Astrocyte (in vitro differentiated cells and primary cell): ENCODE measurements at regions not wholly inside any gene's neighbourhood (a gene's known extent, or its start where the extent isn't known, plus 50 kb on each side); places are given as distances from the start of the nearest gene placed in this dataset.

Experiments used
- DNase-seq: peaks from one replicate; pipeline ENCODE4 v3.0.0-alpha.2; 2010; ENCODE audit warnings: low read depth
- FAIRE-seq: peaks from 2 replicates; lab custom pipeline; 2011; peaks lifted over from hg19 to GRCh38; lab: Jason Lieb, UNC
- H2AFZ ChIP-seq: 2 replicates; pipeline ENCODE4 v1.6.0; 2012; ENCODE audit warnings: low read depth, low read length, inconsistent platforms
- H3K27ac ChIP-seq: 2 replicates; pipeline ENCODE4 v1.5.1; 2011; ENCODE audit warnings: low read depth, low read length, inconsistent platforms
- H3K27me3 ChIP-seq: 2 replicates; pipeline ENCODE4 v1.6.0; 2011; ENCODE audit warnings: low read length, inconsistent platforms; ENCODE audit not compliant: insufficient read depth
- H3K36me3 ChIP-seq: 2 replicates; pipeline ENCODE4 v1.5.1; 2011; ENCODE audit warnings: low read length, inconsistent platforms; ENCODE audit not compliant: insufficient read depth
- H3K4me1 ChIP-seq: 2 replicates; pipeline ENCODE4 v1.5.1; 2011; ENCODE audit warnings: low read length, inconsistent platforms; ENCODE audit not compliant: insufficient read depth
- H3K4me2 ChIP-seq: 2 replicates; pipeline ENCODE4 v1.6.0; 2012; ENCODE audit warnings: low read length, inconsistent platforms
- H3K4me3 ChIP-seq: 2 replicates; pipeline ENCODE4 v1.5.1; 2011; ENCODE audit warnings: low read depth, mild to moderate bottlenecking, low read length, inconsistent platforms; ENCODE audit not compliant: insufficient read depth
- H3K79me2 ChIP-seq: 2 replicates; pipeline ENCODE4 v1.6.0; 2012; ENCODE audit warnings: mild to moderate bottlenecking, low read length, inconsistent platforms; ENCODE audit not compliant: insufficient read depth
- H3K9ac ChIP-seq: 2 replicates; pipeline ENCODE4 v1.6.0; 2012; ENCODE audit warnings: mild to moderate bottlenecking, low read length, inconsistent platforms
- H3K9me3 ChIP-seq: 2 replicates; pipeline ENCODE4 v1.5.1; 2012; ENCODE audit warnings: low read depth, mild to moderate bottlenecking, low read length, inconsistent platforms; ENCODE audit not compliant: insufficient read depth
- H4K20me1 ChIP-seq: 2 replicates; pipeline ENCODE4 v1.6.0; 2012; ENCODE audit warnings: low read length, inconsistent platforms; ENCODE audit not compliant: insufficient read depth
- H3K27ac Mint-ChIP-seq: one replicate; pipeline ENCODE4 v1.8.0; 2021; ENCODE audit warnings: mild to moderate bottlenecking, mixed read lengths; ENCODE audit not compliant: unreplicated experiment
- H3K27me3 Mint-ChIP-seq: one replicate; pipeline ENCODE4 v1.8.0; 2021; ENCODE audit warnings: low read depth, mixed read lengths; ENCODE audit not compliant: unreplicated experiment
- H3K36me3 Mint-ChIP-seq: one replicate; pipeline ENCODE4 v1.8.0; 2021; ENCODE audit warnings: low read depth, mixed read lengths; ENCODE audit not compliant: unreplicated experiment
- H3K4me1 Mint-ChIP-seq: one replicate; pipeline ENCODE4 v1.8.0; 2021; ENCODE audit warnings: low read depth, mixed read lengths; ENCODE audit not compliant: unreplicated experiment
- H3K4me3 Mint-ChIP-seq: one replicate; pipeline ENCODE4 v1.8.0; 2021; ENCODE audit warnings: mild to moderate bottlenecking, moderate library complexity, mixed read lengths; ENCODE audit not compliant: unreplicated experiment
- H3K9me3 Mint-ChIP-seq: one replicate; pipeline ENCODE4 v1.8.0; 2021; ENCODE audit warnings: mild to moderate bottlenecking, mixed read lengths; ENCODE audit not compliant: unreplicated experiment
- EZH2 ChIP-seq: IDR thresholded peaks from 2 replicates; pipeline ENCODE4 v1.6.1; 2012; ENCODE audit warnings: mild to moderate bottlenecking, low read length, inconsistent platforms; ENCODE audit not compliant: insufficient read depth
- TF ChIP-seq, protein P1 (sequence below): IDR thresholded peaks from 2 replicates; pipeline ENCODE4 v1.5.1; 2011; ENCODE audit warnings: low read depth, mild to moderate bottlenecking, inconsistent platforms, low read length, moderate library complexity; ENCODE audit not compliant: insufficient read depth

DNA sequence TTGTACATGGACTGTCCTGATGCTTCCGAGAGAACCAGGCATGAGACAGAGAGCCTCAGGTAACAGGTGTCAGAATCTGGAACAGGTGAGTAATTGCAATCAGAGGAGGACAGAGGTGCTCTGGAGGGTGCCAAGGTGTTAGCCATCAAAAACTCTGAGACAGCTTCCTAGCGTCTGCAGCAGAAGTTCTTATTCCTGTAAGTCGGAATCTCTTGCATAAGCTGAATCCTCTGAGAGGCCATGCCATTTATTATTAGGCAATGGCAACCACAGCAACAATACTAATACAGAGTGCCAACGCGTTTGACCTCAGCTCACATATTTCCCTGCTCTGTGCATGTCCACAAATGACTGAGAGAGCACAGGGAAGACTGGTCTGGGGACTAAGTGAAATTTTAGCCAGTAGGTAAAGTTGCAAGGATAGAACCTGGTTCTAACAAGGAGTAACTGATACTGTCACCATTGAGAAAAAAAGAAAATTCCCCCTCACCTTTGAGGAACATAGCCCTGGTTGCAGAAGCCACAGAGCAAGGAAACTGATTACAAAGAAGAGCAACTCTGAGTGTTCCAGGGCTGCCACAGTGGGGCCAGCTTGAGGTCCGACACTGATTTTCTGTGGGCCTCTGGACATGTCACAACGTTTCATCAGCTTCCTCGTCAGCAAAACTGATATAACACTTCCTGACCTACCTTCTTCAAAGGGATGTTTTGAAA, 55.1 kb upstream of the ACSL3 start:
- peaks cover 3% of the 10 kb centered on the region for H3K4me1 Mint-ChIP-seq
- no peak overlapping the region for H3K4me2 ChIP-seq
- H4K20me1 ChIP-seq = no peaks in the 10 kb centered on the region
- no peak overlapping the region for H2AFZ ChIP-seq
- H3K9me3 Mint-ChIP-seq = no peaks in the 10 kb centered on the region
- no peaks in the 10 kb centered on the region for H3K36me3 Mint-ChIP-seq
- no peak overlapping the region for H3K27ac Mint-ChIP-seq
- peaks cover 5% of the 10 kb centered on the region for H3K27me3 Mint-ChIP-seq
- TF ChIP-seq, protein P1, sequence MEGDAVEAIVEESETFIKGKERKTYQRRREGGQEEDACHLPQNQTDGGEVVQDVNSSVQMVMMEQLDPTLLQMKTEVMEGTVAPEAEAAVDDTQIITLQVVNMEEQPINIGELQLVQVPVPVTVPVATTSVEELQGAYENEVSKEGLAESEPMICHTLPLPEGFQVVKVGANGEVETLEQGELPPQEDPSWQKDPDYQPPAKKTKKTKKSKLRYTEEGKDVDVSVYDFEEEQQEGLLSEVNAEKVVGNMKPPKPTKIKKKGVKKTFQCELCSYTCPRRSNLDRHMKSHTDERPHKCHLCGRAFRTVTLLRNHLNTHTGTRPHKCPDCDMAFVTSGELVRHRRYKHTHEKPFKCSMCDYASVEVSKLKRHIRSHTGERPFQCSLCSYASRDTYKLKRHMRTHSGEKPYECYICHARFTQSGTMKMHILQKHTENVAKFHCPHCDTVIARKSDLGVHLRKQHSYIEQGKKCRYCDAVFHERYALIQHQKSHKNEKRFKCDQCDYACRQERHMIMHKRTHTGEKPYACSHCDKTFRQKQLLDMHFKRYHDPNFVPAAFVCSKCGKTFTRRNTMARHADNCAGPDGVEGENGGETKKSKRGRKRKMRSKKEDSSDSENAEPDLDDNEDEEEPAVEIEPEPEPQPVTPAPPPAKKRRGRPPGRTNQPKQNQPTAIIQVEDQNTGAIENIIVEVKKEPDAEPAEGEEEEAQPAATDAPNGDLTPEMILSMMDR = no peak
- TF ChIP-seq EZH2 = no peak
- H3K4me1 ChIP-seq = no peaks in the 10 kb centered on the region
- H3K4me3 ChIP-seq = no peak overlapping the region
- FAIRE-seq (no peak), DNase-seq (no peak)
- no peaks in the 10 kb centered on the region for H3K27me3 ChIP-seq
- no peaks in the 10 kb centered on the region for H3K79me2 ChIP-seq
- no peak overlapping the region for H3K9ac ChIP-seq
- H3K36me3 ChIP-seq = no peaks in the 10 kb centered on the region
- no peak overlapping the region for H3K4me3 Mint-ChIP-seq
- no peak overlapping the region for H3K27ac ChIP-seq
- H3K9me3 ChIP-seq = no peaks in the 10 kb centered on the region

DNA sequence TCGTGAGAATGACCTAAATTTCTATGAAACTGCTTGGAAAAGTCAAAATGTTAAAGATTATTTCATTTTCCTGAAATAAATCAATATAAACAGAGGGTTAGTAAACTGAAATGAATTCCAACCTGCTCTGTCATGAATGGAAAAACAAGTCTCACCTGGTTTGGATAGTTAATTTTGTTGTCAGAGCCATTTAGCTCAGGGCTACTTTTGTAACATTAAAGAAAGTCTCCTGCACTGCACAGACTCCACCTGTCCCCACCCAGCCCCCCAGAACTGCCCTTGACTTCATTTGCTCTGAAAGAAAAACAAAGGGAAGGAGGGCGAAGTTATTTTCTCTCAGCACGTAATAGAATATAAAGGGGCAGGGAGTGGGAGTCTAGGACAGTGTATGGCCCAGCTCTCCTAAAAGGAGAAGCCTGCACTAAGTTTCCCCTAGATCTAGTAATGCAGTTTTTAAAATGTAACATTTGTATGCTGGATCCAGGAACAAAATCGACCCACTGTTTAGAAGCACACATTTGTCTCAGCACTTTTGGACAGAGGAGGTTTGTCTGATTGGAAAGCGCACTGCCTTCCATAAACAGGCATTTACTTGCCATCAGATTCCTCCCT, 54.2 kb upstream of the ACSL3 start:
- TF ChIP-seq, protein P1 = no peak
- no peak for TF ChIP-seq EZH2
- no peaks in the 10 kb centered on the region for H3K4me1 ChIP-seq
- no peak overlapping the region for H2AFZ ChIP-seq
- Mint-ChIP-seq H3K4me3 (no peak overlapping the region), H3K27ac (no peak overlapping the region), H3K4me1 (peaks cover 3% of the 10 kb centered on the region), H3K9me3 (no peaks in the 10 kb centered on the region), H3K27me3 (peaks cover 5% of the 10 kb centered on the region), H3K36me3 (no peaks in the 10 kb centered on the region)
- H3K4me3 ChIP-seq = no peak overlapping the region
- H3K27me3 ChIP-seq = no peaks in the 10 kb centered on the region
- no peaks in the 10 kb centered on the region for H3K9me3 ChIP-seq
- no peaks in the 10 kb centered on the region for H3K79me2 ChIP-seq
- H3K4me2 ChIP-seq = no peak overlapping the region
- no peak for FAIRE-seq
- DNase-seq = no peak
- H3K27ac ChIP-seq = no peak overlapping the region
- H3K36me3 ChIP-seq = no peaks in the 10 kb centered on the region
- no peak overlapping the region for H3K9ac ChIP-seq
- no peaks in the 10 kb centered on the region for H4K20me1 ChIP-seq

DNA sequence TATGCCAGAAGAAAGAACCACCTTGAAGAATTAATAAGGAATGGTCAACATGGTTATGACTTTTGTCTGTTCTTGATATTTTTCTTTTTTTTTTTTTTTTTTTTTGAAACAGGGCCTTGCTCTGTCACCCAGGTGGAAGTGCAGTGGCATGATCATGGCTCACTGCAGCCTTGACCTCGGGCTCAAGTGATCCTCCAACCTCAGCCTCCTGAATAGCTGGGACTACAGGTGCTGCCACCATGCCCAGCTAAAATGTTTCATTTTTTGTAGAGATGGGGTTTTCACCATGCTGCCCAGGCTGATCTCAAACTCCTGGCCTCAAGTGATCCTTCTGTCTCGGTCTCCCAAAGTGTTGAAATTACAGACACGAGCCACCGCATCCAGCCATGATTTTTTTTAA, 53.4 kb upstream of the ACSL3 start:
- Mint-ChIP-seq H3K4me1 (peaks cover 3% of the 10 kb centered on the region), H3K4me3 (no peak overlapping the region), H3K36me3 (no peaks in the 10 kb centered on the region), H3K27ac (no peak overlapping the region), H3K9me3 (no peaks in the 10 kb centered on the region), H3K27me3 (peaks cover 11% of the 10 kb centered on the region)
- no peak for DNase-seq
- Histone ChIP-seq H2AFZ (no peak overlapping the region), H3K79me2 (no peaks in the 10 kb centered on the region), H3K36me3 (no peaks in the 10 kb centered on the region), H3K4me2 (no peak overlapping the region), H3K4me1 (no peaks in the 10 kb centered on the region), H4K20me1 (no peaks in the 10 kb centered on the region), H3K27ac (no peak overlapping the region), H3K9ac (no peak overlapping the region), H3K9me3 (no peaks in the 10 kb centered on the region), H3K27me3 (no peaks in the 10 kb centered on the region), H3K4me3 (no peak overlapping the region)
- FAIRE-seq = no peak
- TF ChIP-seq, protein P1 = no peak
- no peak for TF ChIP-seq EZH2
